SK-N-SH (cell line): ENCODE measurements at regions not wholly inside any gene's neighbourhood (a gene's known extent, or its start where the extent isn't known, plus 50 kb on each side); places are given as distances from the start of the nearest gene placed in this dataset.

Experiments
- CTCF ChIA-PET: fragments of 300-600, 350-600 bp; formaldehyde crosslinking; extraction: SDS; loops from one replicate; lab custom pipeline; 2021; lab: Yijun Ruan, JAX
- POLR2A ChIA-PET: fragments of 350-600 bp; sonication (Branson Sonifier 250); formaldehyde crosslinking; extraction: SDS; loops from one replicate; lab custom pipeline; 2020; ENCODE audit warnings: antibody characterized with exemption, inconsistent platforms; lab: Yijun Ruan, JAX
- DNase-seq: peaks from one replicate; pipeline ENCODE4 v3.0.0; 2012
- H2AFZ ChIP-seq: fragments of 200-600 bp; sonication (generic); 2 replicates; pipeline ENCODE4 v1.8.1; 2016; ENCODE audit warnings: antibody characterized with exemption, mild to moderate bottlenecking, low read depth
- H3F3A ChIP-seq: fragments of 200-600 bp; sonication (generic); replicated peaks from 2 replicates; pipeline ENCODE3; 2016; ENCODE audit warnings: antibody characterized with exemption, mild to moderate bottlenecking; ENCODE audit not compliant: insufficient read depth
- H3K27ac ChIP-seq, 2 experiments: fragments of 200-500 bp in 1 of 2; fragments of 200-600 bp in 1 of 2; sonication (Bioruptor generic) in 1 of 2; sonication (generic), shearing (Covaris generic) in 1 of 2; 2 replicates each; pipeline versions ENCODE4 v1.5.1 to v1.6.1; 2014 to 2016; ENCODE audit warnings: low read depth in 2 of 2, inconsistent platforms in 1 of 2, low read length in 1 of 2, mild to moderate bottlenecking in 1 of 2, mixed read lengths in 1 of 2
- H3K27me3 ChIP-seq: fragments of 200-600 bp; sonication (generic), shearing (Covaris generic); 2 replicates; pipeline ENCODE4 v1.6.1; 2016; ENCODE audit warnings: mixed run types; ENCODE audit not compliant: insufficient read depth
- H3K36me3 ChIP-seq, 2 experiments: fragments of 200-500 bp in 1 of 2; fragments of 200-600 bp in 1 of 2; sonication (Bioruptor generic) in 1 of 2; sonication (generic) in 1 of 2; replicated peaks in 1 of 2; 2 replicates each; pipeline versions ENCODE3 to v1.5.1; 2014 to 2016; ENCODE audit warnings: low read length in 1 of 2, mild to moderate bottlenecking in 1 of 2; ENCODE audit not compliant: insufficient read depth in 2 of 2, control insufficient read depth in 1 of 2
- H3K4me1 ChIP-seq, 2 experiments: fragments of 200-500 bp in 1 of 2; fragments of 200-600 bp in 1 of 2; sonication (Bioruptor generic) in 1 of 2; sonication (generic), shearing (Covaris generic) in 1 of 2; 2 replicates each; pipeline versions ENCODE4 v1.5.1 to v1.6.1; 2014 to 2016; ENCODE audit warnings: low read depth in 1 of 2, low read length in 1 of 2, mixed run types in 1 of 2; ENCODE audit not compliant: insufficient read depth in 2 of 2, control insufficient read depth in 1 of 2
- H3K4me2 ChIP-seq: fragments of 200-600 bp; sonication (generic), shearing (Covaris generic); 2 replicates; pipeline ENCODE4 v1.6.1; 2017; ENCODE audit warnings: mixed run types
- H3K4me3 ChIP-seq, 2 experiments: fragments of 200-500 bp in 1 of 2; fragments of 200-600 bp in 1 of 2; sonication (Bioruptor generic) in 1 of 2; sonication (generic), shearing (Covaris generic) in 1 of 2; 2 replicates each; pipeline versions ENCODE4 v1.5.1 to v1.8.1; 2014 to 2016; ENCODE audit warnings: low read depth in 2 of 2, inconsistent platforms in 1 of 2, low read length in 1 of 2, mild to moderate bottlenecking in 1 of 2, mixed read lengths in 1 of 2, moderate library complexity in 1 of 2
- H3K79me2 ChIP-seq: fragments of 200-600 bp; sonication (generic); 2 replicates; pipeline ENCODE4 v1.8.1; 2017; ENCODE audit warnings: mild to moderate bottlenecking; ENCODE audit not compliant: insufficient read depth
- H3K9ac ChIP-seq: fragments of 200-600 bp; sonication (generic); 2 replicates; pipeline ENCODE4 v1.6.1; 2017; ENCODE audit warnings: mixed run types
- H3K9me2 ChIP-seq: fragments of 200-600 bp; sonication (generic); 2 replicates; pipeline ENCODE4 v1.6.1; 2017; ENCODE audit warnings: mixed run types
- H3K9me3 ChIP-seq: fragments of 200-600 bp; sonication (generic); 2 replicates; pipeline ENCODE4 v1.6.1; 2017; ENCODE audit warnings: mixed run types, mild to moderate bottlenecking, moderate library complexity
- H4K20me1 ChIP-seq: fragments of 200-600 bp; sonication (generic); 2 replicates; pipeline ENCODE4 v1.6.1; 2017; ENCODE audit warnings: mild to moderate bottlenecking, mixed run types; ENCODE audit not compliant: insufficient read depth
- ELF1 ChIP-seq: IDR thresholded peaks from 2 replicates; pipeline ENCODE4 v1.4.0; 2012
- EP300 ChIP-seq, 2 experiments: IDR thresholded peaks; 2 replicates each; pipeline versions ENCODE4 v1.4.0 to v1.6.1; 2012; ENCODE audit warnings: borderline replicate concordance in 1 of 2, low read depth in 1 of 2, low read length in 1 of 2
- FOXJ3 ChIP-seq: sonication (generic); formaldehyde crosslinking; IDR thresholded peaks from 2 replicates; pipeline ENCODE4 v1.5.1; 2020; ENCODE audit warnings: mild to moderate bottlenecking, missing genetic modification reagents
- MEF2A ChIP-seq: IDR thresholded peaks from 2 replicates; pipeline ENCODE4 v1.4.0; 2012; ENCODE audit warnings: low read depth, borderline replicate concordance
- MXI1 ChIP-seq: IDR thresholded peaks from 2 replicates; pipeline ENCODE4 v1.6.1; 2012; ENCODE audit warnings: mild to moderate bottlenecking, low read depth, low read length, improper control_type of control experiment
- NFIC ChIP-seq: IDR thresholded peaks from 2 replicates; pipeline ENCODE4 v1.4.0; 2012; ENCODE audit warnings: borderline replicate concordance
- RCOR1 ChIP-seq: fragments of 150-350 bp; IDR thresholded peaks from 2 replicates; pipeline ENCODE4 v1.6.1; 2017; ENCODE audit warnings: antibody characterized with exemption, low read length
- RXRA ChIP-seq: IDR thresholded peaks from 2 replicates; pipeline ENCODE4 v1.4.0; 2012; ENCODE audit warnings: low read depth, mild to moderate bottlenecking, borderline replicate concordance
- SIN3A ChIP-seq: IDR thresholded peaks from 2 replicates; pipeline ENCODE4 v1.6.1; 2012; ENCODE audit warnings: low read depth, mild to moderate bottlenecking, low read length, moderate library complexity, borderline replicate concordance
- TEAD4 ChIP-seq: IDR thresholded peaks from 2 replicates; pipeline ENCODE4 v1.4.0; 2012; ENCODE audit warnings: mild to moderate bottlenecking, borderline replicate concordance; ENCODE audit not compliant: insufficient read depth
- YY1 ChIP-seq: IDR thresholded peaks from 2 replicates; pipeline ENCODE4 v1.4.0; 2012; ENCODE audit warnings: low read depth, mild to moderate bottlenecking
- WGBS: methylation state at CpG from one replicate; pipeline ENCODE4 v1.1.6; 2017; ENCODE audit warnings: low lambda C conversion rate; 5-methylcytosine and 5-hydroxymethylcytosine counted together
- TF ChIP-seq, protein P1 (sequence below): IDR thresholded peaks from 2 replicates; pipeline ENCODE4 v1.4.0; 2012; ENCODE audit warnings: low read depth
- TF ChIP-seq, protein P2 (sequence below): fragments of 150-350 bp; IDR thresholded peaks from 2 replicates; pipeline ENCODE4 v1.6.1; 2017; ENCODE audit warnings: antibody characterized with exemption, low read length, low read depth, borderline replicate concordance
- TF ChIP-seq, protein P3 (sequence below): fragments of 200-600 bp; sonication (generic); IDR thresholded peaks from 2 replicates; pipeline ENCODE4 v1.6.1; 2017; ENCODE audit warnings: antibody characterized with exemption, mild to moderate bottlenecking, moderate library complexity
- TF ChIP-seq, protein P4 (sequence below): IDR thresholded peaks from 2 replicates; pipeline ENCODE4; 2012
- TF ChIP-seq, protein P5 (sequence below): IDR thresholded peaks from 2 replicates; pipeline ENCODE4 v1.6.1; 2012; ENCODE audit warnings: mild to moderate bottlenecking, low read depth, low read length, moderate library complexity
- TF ChIP-seq, protein P6 (sequence below): IDR thresholded peaks from 2 replicates; pipeline ENCODE4 v1.4.0; 2012; ENCODE audit warnings: low read depth, borderline replicate concordance

DNA sequence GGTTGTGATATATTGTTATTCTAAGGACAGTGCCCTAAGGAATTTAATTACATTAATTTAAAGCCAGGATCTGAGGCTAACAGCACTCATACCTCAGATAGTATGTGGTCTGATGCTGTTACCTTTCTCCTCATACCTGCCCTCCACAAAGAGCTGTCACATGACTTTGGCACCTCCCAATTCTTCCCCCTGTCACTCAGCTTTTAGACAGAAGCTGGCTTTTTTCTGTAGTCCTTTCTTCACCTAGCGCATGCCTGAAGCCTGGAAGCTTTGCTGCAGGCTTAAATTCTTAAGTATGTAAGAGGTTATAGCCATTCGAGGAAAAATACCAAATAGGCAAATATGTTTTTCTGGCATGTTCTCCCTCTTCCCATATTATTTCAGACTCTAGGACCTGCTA, 61.0 kb upstream of the ADAMTS19 start:
- Histone ChIP-seq H3K27me3 (peaks cover 7% of the 10 kb centered on the region; the same call in 1 of the 2 replicates), H3K27ac (no peak overlapping the region), H3K9me3 (no peaks in the 10 kb centered on the region), H3K4me2 (no peak overlapping the region), H4K20me1 (no peaks in the 10 kb centered on the region), H3K9ac (no peak overlapping the region), H2AFZ (no peak overlapping the region), H3K4me3 (no peak overlapping the region), H3K36me3 (no peaks in the 10 kb centered on the region), H3K4me1 (no peaks in the 10 kb centered on the region), H3F3A (no peaks in the 10 kb centered on the region), H3K79me2 (no peaks in the 10 kb centered on the region), H3K9me2 (no peaks in the 10 kb centered on the region)
- no peak for TF ChIP-seq MEF2A
- TF ChIP-seq, protein P1, sequence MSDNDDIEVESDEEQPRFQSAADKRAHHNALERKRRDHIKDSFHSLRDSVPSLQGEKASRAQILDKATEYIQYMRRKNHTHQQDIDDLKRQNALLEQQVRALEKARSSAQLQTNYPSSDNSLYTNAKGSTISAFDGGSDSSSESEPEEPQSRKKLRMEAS, result no peak
- no peak for TF ChIP-seq RCOR1
- TF ChIP-seq, protein P2, sequence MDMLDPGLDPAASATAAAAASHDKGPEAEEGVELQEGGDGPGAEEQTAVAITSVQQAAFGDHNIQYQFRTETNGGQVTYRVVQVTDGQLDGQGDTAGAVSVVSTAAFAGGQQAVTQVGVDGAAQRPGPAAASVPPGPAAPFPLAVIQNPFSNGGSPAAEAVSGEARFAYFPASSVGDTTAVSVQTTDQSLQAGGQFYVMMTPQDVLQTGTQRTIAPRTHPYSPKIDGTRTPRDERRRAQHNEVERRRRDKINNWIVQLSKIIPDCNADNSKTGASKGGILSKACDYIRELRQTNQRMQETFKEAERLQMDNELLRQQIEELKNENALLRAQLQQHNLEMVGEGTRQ, result no peak
- TF ChIP-seq TEAD4, result no peak
- no peak for TF ChIP-seq EP300 (IDR thresholded peaks at IDR 0.05; ENCODE audit: borderline replicate concordance in 1 of 2, low read depth in 1 of 2, low read length in 1 of 2)
- no peak for TF ChIP-seq SIN3A
- no peak for TF ChIP-seq FOXJ3 (CRISPR knock-in tag)
- TF ChIP-seq YY1, result no peak
- no peak for TF ChIP-seq NFIC
- TF ChIP-seq, protein P3, sequence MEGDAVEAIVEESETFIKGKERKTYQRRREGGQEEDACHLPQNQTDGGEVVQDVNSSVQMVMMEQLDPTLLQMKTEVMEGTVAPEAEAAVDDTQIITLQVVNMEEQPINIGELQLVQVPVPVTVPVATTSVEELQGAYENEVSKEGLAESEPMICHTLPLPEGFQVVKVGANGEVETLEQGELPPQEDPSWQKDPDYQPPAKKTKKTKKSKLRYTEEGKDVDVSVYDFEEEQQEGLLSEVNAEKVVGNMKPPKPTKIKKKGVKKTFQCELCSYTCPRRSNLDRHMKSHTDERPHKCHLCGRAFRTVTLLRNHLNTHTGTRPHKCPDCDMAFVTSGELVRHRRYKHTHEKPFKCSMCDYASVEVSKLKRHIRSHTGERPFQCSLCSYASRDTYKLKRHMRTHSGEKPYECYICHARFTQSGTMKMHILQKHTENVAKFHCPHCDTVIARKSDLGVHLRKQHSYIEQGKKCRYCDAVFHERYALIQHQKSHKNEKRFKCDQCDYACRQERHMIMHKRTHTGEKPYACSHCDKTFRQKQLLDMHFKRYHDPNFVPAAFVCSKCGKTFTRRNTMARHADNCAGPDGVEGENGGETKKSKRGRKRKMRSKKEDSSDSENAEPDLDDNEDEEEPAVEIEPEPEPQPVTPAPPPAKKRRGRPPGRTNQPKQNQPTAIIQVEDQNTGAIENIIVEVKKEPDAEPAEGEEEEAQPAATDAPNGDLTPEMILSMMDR, result no peak
- TF ChIP-seq, protein P4, sequence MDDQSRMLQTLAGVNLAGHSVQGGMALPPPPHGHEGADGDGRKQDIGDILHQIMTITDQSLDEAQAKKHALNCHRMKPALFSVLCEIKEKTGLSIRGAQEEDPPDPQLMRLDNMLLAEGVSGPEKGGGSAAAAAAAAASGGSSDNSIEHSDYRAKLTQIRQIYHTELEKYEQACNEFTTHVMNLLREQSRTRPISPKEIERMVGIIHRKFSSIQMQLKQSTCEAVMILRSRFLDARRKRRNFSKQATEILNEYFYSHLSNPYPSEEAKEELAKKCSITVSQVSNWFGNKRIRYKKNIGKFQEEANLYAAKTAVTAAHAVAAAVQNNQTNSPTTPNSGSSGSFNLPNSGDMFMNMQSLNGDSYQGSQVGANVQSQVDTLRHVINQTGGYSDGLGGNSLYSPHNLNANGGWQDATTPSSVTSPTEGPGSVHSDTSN, result no peak
- TF ChIP-seq, protein P5, sequence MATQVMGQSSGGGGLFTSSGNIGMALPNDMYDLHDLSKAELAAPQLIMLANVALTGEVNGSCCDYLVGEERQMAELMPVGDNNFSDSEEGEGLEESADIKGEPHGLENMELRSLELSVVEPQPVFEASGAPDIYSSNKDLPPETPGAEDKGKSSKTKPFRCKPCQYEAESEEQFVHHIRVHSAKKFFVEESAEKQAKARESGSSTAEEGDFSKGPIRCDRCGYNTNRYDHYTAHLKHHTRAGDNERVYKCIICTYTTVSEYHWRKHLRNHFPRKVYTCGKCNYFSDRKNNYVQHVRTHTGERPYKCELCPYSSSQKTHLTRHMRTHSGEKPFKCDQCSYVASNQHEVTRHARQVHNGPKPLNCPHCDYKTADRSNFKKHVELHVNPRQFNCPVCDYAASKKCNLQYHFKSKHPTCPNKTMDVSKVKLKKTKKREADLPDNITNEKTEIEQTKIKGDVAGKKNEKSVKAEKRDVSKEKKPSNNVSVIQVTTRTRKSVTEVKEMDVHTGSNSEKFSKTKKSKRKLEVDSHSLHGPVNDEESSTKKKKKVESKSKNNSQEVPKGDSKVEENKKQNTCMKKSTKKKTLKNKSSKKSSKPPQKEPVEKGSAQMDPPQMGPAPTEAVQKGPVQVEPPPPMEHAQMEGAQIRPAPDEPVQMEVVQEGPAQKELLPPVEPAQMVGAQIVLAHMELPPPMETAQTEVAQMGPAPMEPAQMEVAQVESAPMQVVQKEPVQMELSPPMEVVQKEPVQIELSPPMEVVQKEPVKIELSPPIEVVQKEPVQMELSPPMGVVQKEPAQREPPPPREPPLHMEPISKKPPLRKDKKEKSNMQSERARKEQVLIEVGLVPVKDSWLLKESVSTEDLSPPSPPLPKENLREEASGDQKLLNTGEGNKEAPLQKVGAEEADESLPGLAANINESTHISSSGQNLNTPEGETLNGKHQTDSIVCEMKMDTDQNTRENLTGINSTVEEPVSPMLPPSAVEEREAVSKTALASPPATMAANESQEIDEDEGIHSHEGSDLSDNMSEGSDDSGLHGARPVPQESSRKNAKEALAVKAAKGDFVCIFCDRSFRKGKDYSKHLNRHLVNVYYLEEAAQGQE, result no peak
- TF ChIP-seq ELF1, result no peak
- TF ChIP-seq, protein P6, sequence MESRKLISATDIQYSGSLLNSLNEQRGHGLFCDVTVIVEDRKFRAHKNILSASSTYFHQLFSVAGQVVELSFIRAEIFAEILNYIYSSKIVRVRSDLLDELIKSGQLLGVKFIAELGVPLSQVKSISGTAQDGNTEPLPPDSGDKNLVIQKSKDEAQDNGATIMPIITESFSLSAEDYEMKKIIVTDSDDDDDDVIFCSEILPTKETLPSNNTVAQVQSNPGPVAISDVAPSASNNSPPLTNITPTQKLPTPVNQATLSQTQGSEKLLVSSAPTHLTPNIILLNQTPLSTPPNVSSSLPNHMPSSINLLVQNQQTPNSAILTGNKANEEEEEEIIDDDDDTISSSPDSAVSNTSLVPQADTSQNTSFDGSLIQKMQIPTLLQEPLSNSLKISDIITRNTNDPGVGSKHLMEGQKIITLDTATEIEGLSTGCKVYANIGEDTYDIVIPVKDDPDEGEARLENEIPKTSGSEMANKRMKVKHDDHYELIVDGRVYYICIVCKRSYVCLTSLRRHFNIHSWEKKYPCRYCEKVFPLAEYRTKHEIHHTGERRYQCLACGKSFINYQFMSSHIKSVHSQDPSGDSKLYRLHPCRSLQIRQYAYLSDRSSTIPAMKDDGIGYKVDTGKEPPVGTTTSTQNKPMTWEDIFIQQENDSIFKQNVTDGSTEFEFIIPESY, result no peak
- no peak for TF ChIP-seq RXRA
- TF ChIP-seq MXI1, result no peak
- CTCF ChIA-PET, result interaction anchor here (0.6 to 1.2 kb wide), 2 partner anchors 14 to 179 kb away, joined by 3 read pairs; no protein-coding TSS in a partner anchor
- DNase-seq, result no peak
- POLR2A ChIA-PET, result no interaction called here
- WGBS, result 7% methylated on average over 2 of the region's 2 CpGs
